Liver (tissue), 3 donors: ENCODE measurements at regions not wholly inside any gene's neighbourhood (a gene's known extent, or its start where the extent isn't known, plus 50 kb on each side); places are given as distances from the start of the nearest gene placed in this dataset.

Source experiments
- FOXA1 ChIP-seq: IDR thresholded peaks from 2 replicates; pipeline ENCODE4 v1.6.1; 2016; ENCODE audit warnings: antibody characterized with exemption
- GABPA ChIP-seq, 2 donors: IDR thresholded peaks in 1 of 2; conservative IDR thresholded peaks in 1 of 2; 2 replicates each; pipeline ENCODE4 v1.6.1; 2016; ENCODE audit warnings: antibody characterized with exemption in 2 of 2, mild to moderate bottlenecking in 1 of 2, moderate library complexity in 1 of 2
- JUND ChIP-seq, 2 donors: IDR thresholded peaks; 2 replicates each; pipeline ENCODE4 v1.6.1; 2016; ENCODE audit warnings: antibody characterized with exemption in 2 of 2
- RAD21 ChIP-seq, 2 donors: IDR thresholded peaks; 2 replicates each; pipeline ENCODE4 v1.6.1; 2016; ENCODE audit warnings: antibody characterized with exemption in 2 of 2, mild to moderate bottlenecking in 2 of 2
- SP1 ChIP-seq: IDR thresholded peaks from 2 replicates; pipeline ENCODE4 v1.6.1; 2018; ENCODE audit warnings: antibody characterized with exemption, mild to moderate bottlenecking
- TAF1 ChIP-seq: conservative IDR thresholded peaks from 2 replicates; pipeline ENCODE4 v1.6.1; 2016; ENCODE audit warnings: antibody characterized with exemption, mild to moderate bottlenecking
- YY1 ChIP-seq: IDR thresholded peaks from 2 replicates; pipeline ENCODE4 v1.6.1; 2016; ENCODE audit warnings: antibody characterized with exemption, mild to moderate bottlenecking
- TF ChIP-seq, protein P1 (sequence below): fragments of 150-350 bp; IDR thresholded peaks from 2 replicates; pipeline ENCODE4 v1.5.1; 2017; ENCODE audit warnings: improper control_type of control experiment, low read depth, low read length; ENCODE audit not compliant: missing input control
- TF ChIP-seq, protein P2 (sequence below): IDR thresholded peaks from 2 replicates; pipeline ENCODE4 v1.6.1; 2016; ENCODE audit warnings: antibody characterized with exemption
- TF ChIP-seq, protein P3 (sequence below): IDR thresholded peaks from 2 replicates; pipeline ENCODE4 v1.6.1; 2016; ENCODE audit warnings: antibody characterized with exemption
- donor health status: healthy.
- donor health status: healthy.

DNA sequence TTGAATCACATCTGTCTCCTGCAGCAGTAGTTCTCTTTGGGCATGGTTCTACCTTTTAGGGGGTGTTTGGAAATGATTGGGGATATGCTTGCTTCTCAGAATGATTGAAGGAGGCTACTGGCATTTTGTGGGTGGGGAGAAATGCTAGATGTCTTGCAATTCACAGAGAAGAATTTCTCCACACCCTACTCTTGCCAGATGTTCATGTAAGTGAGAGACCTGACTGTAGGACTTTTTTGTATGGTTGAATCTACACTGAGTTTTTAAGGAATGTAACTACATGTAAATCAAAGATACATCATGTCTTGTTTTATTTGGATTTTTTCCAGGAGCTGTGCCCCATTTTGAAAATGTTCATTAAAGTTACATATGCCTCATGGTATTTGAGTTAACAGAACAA is 311.9 kb downstream of the PRDM2 start:
- TF ChIP-seq YY1 (no peak), FOXA1 (no peak), TAF1 (no peak), JUND (IDR thresholded peaks at IDR 0.05) (no peak), GABPA (IDR thresholded peaks at IDR 0.05 in 1 of 2, conservative IDR thresholded peaks at IDR 0.05 in 1 of 2) (no peak), SP1 (no peak), RAD21 (IDR thresholded peaks at IDR 0.05) (no peak)
- TF ChIP-seq, protein P1, sequence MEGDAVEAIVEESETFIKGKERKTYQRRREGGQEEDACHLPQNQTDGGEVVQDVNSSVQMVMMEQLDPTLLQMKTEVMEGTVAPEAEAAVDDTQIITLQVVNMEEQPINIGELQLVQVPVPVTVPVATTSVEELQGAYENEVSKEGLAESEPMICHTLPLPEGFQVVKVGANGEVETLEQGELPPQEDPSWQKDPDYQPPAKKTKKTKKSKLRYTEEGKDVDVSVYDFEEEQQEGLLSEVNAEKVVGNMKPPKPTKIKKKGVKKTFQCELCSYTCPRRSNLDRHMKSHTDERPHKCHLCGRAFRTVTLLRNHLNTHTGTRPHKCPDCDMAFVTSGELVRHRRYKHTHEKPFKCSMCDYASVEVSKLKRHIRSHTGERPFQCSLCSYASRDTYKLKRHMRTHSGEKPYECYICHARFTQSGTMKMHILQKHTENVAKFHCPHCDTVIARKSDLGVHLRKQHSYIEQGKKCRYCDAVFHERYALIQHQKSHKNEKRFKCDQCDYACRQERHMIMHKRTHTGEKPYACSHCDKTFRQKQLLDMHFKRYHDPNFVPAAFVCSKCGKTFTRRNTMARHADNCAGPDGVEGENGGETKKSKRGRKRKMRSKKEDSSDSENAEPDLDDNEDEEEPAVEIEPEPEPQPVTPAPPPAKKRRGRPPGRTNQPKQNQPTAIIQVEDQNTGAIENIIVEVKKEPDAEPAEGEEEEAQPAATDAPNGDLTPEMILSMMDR = no peak
- TF ChIP-seq, protein P2, sequence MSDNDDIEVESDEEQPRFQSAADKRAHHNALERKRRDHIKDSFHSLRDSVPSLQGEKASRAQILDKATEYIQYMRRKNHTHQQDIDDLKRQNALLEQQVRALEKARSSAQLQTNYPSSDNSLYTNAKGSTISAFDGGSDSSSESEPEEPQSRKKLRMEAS = no peak
- TF ChIP-seq, protein P3, sequence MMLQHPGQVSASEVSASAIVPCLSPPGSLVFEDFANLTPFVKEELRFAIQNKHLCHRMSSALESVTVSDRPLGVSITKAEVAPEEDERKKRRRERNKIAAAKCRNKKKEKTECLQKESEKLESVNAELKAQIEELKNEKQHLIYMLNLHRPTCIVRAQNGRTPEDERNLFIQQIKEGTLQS = no peak
